Renal pelvis (tissue), 1 donor: ENCODE measurements at regions not wholly inside any gene's neighbourhood (a gene's known extent, or its start where the extent isn't known, plus 50 kb on each side); places are given as distances from the start of the nearest gene placed in this dataset.
"Not testable (repeated sequence)": the region's sequence is repeated elsewhere in the genome, so short reads cannot be mapped to it uniquely, and the experiment has no call there.

ENCODE experiments used
- DNase-seq: peaks from one replicate; pipeline ENCODE4 v3.0.0-alpha.2; 2013

GRCh38 chr1:81217058-81217457 lies 583.7 kb upstream of the ADGRL2 start:
- no peak for DNase-seq

GRCh38 chr1:81213279-81213678 lies 587.5 kb upstream of the ADGRL2 start:
- no peak for DNase-seq

- DNase-seq: no peak
These were observed 591.3 kb upstream of the ADGRL2 start for GRCh38 chr1:81209461-81209860.

GRCh38 chr1:81208441-81208840 lies 592.3 kb upstream of the ADGRL2 start:
- no peak for DNase-seq

- DNase-seq: no peak
These were observed 594.8 kb upstream of the ADGRL2 start for GRCh38 chr1:81205956-81206355.

- DNase-seq: no peak
These were observed 599.0 kb upstream of the ADGRL2 start for GRCh38 chr1:81201779-81202178.

GRCh38 chr1:81197591-81197990 lies 603.1 kb upstream of the ADGRL2 start:
- DNase-seq: no peak

- no peak for DNase-seq
These were observed 607.8 kb upstream of the ADGRL2 start for GRCh38 chr1:81192647-81193642.

- DNase-seq: no peak
These were observed 610.7 kb upstream of the ADGRL2 start for GRCh38 chr1:81190003-81190402.

GRCh38 chr1:81187635-81188034 lies 613.1 kb upstream of the ADGRL2 start:
- DNase-seq: no peak

- no peak for DNase-seq
These were observed 614.5 kb upstream of the ADGRL2 start for GRCh38 chr1:81186261-81186660.

GRCh38 chr1:81183553-81183952 lies 617.2 kb upstream of the ADGRL2 start:
- no peak for DNase-seq

GRCh38 chr1:81183051-81183450 lies 617.7 kb upstream of the ADGRL2 start:
- DNase-seq: no peak

- no peak for DNase-seq
These were observed 621.5 kb upstream of the ADGRL2 start for GRCh38 chr1:81179242-81179641.

- not testable (repeated sequence) for DNase-seq
These were observed 622.2 kb upstream of the ADGRL2 start for GRCh38 chr1:81178431-81179093.

GRCh38 chr1:81174811-81175476 lies 625.8 kb upstream of the ADGRL2 start:
- DNase-seq: no peak

- no peak for DNase-seq
These were observed 626.7 kb upstream of the ADGRL2 start for GRCh38 chr1:81174052-81174451.

GRCh38 chr1:81172483-81172882 lies 628.3 kb upstream of the ADGRL2 start:
- DNase-seq: no peak

GRCh38 chr1:81170721-81171120 lies 630.0 kb upstream of the ADGRL2 start:
- no peak for DNase-seq

- DNase-seq: no peak
These were observed 634.8 kb upstream of the ADGRL2 start for GRCh38 chr1:81165963-81166362.

- DNase-seq: no peak
These were observed 640.0 kb upstream of the ADGRL2 start for GRCh38 chr1:81160696-81161095.

- DNase-seq: peak; percentile 24
These were observed 642.1 kb upstream of the ADGRL2 start for GRCh38 chr1:81158592-81158991.

- DNase-seq: no peak
These were observed 643.0 kb upstream of the ADGRL2 start for GRCh38 chr1:81157686-81158085.
